Dedifferentiated amniotic fluid mesenchymal stem cell (primary cell): ENCODE measurements at regions not wholly inside any gene's neighbourhood (a gene's known extent, or its start where the extent isn't known, plus 50 kb on each side); places are given as distances from the start of the nearest gene placed in this dataset.
"Not testable (repeated sequence)": the region's sequence is repeated elsewhere in the genome, so short reads cannot be mapped to it uniquely, and the experiment has no call there.

Experiments
- DNase-seq: peaks from one replicate; pipeline ENCODE4 v3.0.0-alpha.2; 2016; ENCODE audit errors: extremely low spot score

DNA sequence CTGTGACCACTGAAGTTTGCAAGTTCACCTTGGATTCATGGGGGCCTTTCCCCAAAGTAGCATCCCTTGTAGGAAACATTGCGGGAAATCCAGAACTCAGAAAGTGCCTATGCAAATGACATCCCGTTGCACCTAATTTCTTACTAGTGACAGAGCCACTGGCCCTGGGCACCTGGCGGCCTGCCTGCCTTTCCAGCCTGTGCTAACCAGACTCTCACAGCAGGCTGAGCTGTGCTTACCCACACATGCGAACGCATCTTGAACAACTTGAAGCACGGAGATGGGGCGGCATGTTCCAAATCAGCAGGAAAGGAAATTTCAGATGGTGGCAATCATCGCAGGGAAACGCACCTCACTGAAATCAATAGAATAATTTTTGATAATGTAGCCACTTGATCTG lies 405.8 kb downstream of the TMEM182 start:
- DNase-seq = no peak

DNA sequence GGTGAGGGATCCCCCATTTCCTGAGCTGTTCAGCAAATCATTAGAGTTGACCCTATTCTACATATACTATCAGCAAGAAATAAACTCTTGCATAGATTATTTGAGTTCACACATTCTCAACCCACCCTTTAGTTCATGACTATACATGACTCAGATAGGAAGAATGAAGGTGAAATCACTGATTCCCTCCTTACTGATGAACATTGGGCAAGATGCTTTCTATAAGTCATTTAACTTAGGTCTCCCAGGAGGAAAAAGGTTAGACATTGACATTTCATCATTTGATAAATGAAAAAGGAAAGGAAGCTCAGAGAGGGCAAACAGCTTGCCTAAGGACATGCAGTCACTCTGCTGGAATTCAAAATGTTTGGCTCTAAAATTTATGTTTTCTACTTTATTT lies 408.0 kb downstream of the TMEM182 start:
- DNase-seq = no peak

DNA sequence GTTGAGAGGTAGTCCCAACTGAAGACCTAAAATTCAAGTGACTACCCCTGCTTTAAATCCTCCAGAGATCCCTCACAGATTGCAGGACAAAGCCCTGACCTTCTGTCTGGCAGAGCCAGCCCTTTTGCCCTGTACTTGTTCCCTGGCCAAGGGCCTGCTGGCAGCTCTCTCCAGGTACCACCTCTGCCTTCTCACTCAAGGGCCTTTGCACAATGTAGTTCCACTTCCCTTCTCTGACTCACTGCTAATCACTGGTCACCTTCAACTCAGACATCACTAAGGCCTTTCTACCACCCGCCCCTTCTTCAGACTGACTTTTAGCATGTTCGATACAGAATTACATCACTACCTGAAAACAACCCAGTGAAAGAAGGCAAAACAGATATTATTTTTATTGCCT lies 411.0 kb downstream of the TMEM182 start:
- no peak for DNase-seq

DNA sequence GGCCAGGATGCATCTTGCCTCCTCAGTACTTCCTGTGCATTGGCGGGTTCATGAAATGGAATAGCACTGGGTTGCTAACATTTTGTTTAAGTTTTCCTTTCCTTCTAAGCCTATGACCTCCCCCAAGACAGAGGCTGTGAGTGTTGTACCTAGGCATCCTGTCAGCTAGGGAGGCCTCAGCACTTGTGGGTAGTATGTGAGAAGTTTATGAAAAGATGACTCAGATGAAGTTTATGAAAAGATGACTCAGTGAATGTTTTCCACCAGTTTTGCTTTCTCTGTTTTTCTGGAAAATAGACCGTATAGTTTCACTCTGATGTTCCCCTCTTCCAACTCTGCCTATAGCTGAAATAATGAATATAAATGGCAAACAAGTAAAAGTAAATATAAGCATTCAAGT lies 412.9 kb downstream of the TMEM182 start:
- DNase-seq = no peak

DNA sequence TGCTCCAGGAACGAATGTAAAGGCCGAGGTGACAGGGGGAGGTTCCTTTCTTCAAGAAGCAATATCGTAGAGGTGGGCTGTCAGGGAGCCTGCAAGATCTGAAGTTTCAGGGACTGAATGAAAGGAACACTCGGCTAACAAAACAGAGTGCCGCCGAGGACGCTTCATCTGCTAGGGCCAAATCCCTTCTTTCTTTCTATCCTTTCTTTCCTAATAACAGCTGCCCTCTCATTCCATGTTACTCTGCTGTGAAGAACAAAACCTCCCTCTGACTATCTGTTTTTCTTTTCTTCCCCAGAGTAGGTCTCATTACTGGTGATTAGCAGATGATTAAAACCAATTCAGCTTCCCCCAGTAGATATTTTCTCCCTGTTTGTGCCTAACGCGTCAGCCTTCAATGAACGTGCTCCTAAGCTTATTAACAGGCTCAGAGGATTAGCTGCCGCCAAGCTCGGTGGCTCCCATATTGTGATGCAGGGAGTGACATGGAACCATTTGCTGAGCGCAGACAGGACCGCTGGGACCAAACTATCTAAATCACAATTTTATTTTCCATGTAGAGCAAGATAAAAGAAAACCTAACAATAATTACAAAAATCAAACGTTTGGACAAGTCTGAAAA lies 414.6 kb downstream of the TMEM182 start:
- no peak for DNase-seq

DNA sequence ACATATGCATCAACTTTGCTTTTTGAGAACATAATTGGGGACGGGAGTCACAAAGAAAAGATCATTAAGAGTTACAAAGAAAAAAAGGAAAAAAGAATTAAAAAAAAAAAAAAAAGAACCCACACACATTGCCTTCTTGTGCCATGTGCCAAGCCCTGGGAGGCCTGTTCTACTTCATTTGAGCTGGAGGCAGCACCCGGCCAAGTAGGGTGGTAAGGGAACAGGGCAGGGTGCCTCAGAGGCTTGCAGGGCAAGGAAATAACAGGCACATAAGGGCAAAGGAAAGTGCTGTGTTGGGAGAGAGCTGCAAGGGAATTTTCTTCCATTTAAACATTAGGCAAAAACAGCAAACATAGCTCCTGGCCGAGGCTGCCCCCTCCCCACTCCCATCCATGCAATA lies 418.0 kb downstream of the TMEM182 start:
- no peak for DNase-seq

DNA sequence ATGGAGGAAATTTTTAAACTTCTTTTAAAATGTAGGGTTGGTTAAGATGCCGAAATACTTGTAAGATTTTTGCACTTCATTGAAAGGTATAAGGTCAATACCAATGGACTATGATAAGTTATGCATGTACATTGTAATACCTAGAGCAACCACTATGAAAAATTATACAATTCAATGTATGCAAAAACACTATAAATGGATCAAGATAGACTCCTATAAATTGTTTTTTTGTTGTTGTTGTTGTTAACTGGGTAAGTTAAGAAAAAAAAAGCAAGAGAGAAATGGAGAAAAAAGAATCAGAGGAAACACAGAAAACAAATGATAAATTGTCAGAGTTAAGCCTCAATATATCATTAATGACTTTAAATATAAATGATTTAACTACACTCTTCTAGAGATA lies 421.2 kb downstream of the TMEM182 start:
- DNase-seq = no peak

DNA sequence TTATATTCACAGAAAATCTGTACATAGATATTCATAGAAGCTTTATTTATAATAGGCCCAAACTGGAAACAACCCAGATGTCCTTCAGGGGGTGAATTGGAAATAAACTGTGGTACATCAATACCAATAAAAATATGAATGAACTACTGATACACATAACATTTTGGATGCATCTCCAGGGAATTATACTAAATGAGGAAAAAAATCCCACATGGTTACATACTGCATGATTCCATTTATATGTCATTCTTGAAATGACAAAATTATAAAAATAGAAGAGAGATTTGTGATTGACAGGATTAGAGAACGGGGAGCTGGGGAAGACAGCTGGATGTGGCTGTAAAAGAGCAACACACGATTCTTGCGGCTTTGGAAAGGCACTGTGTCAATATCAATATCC lies 435.0 kb downstream of the TMEM182 start:
- DNase-seq = no peak

DNA sequence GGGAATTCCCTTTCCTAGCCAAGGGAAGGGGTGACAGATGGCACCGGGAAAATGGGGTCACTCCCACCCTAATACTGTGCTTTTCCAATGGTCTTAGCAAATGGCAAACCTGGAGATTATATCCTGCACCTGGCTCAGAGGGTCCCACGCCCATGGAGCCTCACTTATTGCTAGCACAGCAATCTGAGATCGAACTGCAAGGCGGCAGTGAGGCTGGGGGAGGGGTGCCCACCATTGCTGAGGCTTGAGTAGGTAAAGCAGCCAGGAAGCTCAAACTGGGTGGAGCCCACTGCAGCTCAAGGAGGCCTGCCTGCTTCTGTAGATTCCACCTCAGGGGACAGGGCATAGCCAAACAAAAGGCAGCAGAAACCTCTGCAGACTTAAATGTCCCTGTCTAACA lies 438.9 kb downstream of the TMEM182 start:
- not testable (repeated sequence) for DNase-seq

DNA sequence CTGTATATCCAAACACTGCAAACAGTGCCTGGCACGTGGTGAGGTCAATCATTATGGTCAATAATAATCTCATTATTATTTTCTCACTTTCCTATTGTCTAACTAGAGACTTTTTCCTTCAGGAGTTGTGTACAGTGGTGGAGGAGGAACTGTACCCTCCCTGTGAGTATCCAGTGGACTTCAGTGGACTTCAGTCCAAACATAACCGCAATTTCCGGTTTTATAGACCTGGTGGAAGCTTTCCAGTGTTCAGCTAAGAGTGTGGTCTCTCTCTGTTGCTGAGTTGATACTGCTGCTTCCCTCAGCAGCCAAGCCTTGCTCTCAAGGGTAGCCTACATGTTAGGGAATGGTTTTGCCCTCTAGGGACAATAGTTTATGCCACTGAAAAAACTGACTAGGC lies 447.1 kb downstream of the TMEM182 start:
- no peak for DNase-seq

DNA sequence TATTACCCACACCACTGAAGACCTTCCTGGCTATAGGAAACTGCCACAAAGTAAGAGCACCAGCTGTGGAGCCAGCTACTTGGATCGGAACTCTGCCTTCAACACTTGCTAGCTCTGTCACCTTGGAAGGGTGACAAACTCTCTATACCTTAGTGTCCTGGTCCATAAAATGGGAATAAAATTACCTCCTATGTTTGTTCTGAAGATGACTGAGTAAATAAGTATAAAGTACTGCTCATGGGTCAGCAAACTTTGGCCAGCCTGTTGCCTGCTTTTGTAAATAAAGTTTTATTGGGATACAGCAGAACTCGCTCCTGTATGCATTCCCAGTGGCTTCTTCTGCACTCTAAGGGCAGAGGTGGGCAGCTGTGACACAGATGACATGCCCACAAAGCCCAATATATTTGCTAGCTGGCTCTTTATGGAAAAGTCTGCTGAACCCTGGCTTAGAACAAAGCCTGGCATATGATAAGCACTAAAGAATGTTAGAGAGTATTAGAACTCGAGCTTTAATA lies 451.3 kb downstream of the TMEM182 start:
- no peak for DNase-seq

DNA sequence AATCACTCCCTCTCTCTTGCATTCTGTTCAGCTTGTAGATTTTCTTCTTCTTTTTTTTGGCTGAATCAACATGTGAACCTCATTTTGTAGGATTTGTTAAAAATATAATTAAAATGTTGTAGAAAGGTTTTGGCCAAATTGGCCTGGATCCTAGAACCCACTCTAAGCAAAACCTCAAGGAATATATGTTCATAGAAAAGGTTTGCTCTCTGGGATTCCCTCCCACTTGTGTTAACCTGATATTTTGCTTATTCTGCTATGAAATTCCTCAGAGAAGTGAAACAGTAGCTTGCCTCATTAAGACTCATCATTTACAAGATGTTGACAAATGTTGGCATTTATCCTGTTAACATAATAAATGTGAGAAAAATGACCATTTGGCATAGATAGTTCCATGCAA lies 456.7 kb downstream of the TMEM182 start:
- no peak for DNase-seq

DNA sequence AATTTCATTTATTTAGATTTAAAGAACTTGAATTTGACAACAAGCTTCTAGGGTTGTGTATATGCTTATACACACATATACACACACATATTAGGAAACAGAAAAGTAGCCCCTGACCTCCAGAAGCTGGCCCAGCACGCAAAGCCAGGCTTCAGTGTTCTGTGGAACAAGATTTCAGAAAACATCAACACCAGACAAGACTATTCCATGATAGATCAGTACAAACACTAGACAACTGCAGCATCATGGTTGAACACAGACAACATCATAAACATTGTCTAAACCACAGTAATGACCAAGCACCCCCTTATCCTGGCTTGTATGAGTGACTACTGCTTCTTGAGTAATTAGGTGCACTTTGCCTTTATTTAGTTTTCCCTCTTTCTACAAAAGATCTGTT lies 457.6 kb downstream of the TMEM182 start:
- DNase-seq = no peak

DNA sequence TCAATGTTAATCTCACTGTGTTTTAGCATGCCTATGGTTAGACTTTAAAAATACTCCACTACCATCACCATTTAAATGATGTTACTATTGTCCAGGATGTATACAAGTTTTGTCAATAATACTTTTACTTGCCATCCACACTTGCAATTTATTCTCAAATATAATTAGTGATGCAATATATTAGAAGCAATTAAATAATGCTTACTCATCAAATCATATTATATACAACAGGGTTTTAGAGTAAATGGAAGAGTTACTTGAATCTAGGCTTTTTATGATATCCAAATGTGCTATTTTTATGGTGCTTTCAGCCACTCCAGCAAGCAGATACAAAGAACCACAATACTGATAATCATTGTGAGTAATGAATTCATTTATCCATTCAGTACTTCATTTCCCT lies 461.1 kb downstream of the TMEM182 start:
- DNase-seq = no peak

DNA sequence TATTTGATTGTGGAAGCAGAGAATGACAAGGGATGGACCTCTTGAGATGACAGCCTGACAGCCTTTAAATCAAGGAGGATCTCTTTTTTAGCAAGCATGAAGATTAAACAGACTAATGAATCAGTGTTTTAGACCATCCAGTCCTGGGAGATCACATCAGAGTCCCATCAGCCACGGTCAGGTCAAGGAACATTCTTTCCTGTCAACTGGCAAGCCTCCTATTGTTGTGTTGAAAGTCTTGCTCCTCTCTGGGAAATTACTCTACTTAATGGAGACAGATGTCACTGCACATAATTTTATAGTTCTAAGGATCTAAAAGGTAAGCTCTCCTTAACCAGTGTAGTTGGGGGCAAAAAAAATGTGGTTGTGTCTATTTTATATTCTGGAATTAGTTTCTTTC lies 469.0 kb downstream of the TMEM182 start:
- DNase-seq = no peak

DNA sequence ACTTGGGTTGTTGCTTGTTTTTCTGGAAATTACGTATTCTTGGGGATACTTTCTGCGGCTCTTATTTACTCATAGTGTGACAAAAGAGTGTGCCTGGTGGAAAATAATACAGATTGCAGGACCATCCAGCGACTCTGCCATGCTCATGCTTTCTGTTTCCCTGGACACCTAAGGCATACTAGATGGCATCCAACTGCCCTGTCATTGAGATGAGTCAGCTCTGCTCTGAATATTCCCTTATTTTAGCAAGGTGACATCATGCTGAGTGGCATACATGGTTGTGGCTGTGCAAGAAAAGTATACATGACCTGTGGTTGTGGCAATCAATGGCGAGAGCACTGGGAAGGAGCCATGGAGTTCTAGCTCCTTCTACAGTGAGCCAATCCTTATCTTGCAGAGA lies 471.0 kb downstream of the TMEM182 start:
- no peak for DNase-seq

DNA sequence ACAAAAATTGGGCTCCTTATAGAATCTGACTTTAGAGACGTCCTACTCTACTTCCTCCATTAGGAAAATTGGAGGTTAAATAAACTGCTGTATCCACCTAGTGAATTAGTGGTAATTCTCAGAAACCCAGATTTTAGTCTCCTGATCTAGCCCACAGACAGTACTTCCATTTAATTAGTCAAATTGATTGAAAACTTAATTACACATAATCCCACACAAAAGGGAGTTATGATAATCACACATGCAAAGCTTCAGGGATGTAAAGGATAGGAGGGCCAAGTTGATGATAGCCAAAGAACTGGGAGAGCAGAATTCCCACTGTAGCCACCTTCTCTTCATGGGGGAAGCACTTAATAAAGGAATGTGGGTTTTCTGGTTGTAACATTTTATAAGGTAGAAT lies 471.9 kb downstream of the TMEM182 start:
- no peak for DNase-seq

DNA sequence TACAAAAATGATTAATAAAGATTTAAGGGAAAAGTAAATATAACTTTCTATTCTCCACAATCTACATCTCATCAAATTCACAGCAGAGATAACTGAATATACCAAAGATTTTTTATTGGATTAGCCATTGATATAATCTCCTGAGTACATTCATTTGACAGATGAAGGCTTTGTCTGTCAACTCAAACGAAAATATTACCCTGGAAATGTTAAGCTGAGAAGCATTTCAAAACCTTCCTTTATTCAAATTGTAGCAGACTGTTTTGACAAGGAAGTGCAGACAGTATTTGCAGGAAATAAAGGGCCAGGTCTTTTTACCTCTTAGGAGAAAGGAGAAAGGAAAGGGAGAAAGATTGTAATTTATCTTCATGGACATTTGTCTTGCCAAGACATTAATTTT lies 473.5 kb downstream of the TMEM182 start:
- no peak for DNase-seq

DNA sequence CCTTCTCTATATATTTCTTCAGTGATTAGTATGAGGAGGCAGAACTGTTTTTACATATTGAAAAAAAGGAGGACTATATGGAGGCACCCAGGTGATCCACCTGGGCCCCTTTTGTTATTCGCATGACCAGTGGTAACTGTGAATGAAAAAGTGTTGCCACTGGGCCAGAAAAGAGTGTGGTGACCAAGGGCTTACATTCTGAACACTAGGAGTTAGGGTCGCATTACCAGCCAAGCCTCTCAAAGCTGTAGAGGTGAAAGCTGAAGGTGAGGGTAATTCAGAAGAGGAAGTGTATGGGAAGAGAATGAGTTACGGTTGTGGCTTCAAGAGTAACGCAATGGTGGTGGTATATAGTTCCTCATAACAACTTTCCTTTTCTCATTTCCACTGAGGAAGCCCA lies 487.6 kb downstream of the TMEM182 start:
- DNase-seq = no peak

DNA sequence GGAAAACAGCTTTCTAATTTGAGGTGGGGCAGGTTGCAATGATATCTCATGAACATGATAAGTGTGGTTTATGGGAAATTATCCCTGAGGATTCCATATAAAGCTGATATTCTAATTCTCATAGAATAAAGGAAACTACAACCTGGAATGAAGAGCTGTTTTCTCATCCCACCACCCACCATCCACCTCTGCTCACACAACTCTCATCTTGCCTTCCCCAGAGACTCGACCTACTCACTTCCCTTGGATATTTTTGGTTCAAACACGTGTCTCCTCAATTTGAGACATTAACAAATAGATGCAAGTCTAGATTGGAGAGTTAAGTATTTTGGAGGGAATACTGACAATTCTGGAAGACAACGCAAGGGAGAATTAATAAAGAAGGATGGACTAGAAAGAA lies 490.9 kb downstream of the TMEM182 start:
- no peak for DNase-seq

DNA sequence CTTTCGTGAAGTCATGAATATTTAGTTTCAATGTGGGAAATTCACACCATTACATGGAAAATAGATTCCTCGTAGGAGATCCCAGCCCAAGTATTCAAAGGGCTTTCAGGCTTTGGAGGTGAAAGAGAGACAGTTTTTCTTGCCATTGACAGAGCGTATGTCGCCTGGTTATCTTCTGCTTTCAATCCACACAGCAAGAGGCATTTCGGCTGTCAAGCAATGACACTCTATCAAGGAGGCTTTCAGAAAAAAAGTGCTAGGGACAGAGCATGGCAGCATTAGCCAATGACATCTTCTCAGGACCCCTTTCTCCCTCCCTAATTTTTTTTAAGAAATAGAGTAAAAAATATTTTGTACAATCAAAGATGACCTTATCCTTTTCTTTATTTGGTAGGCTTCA lies 492.8 kb downstream of the TMEM182 start:
- no peak for DNase-seq

DNA sequence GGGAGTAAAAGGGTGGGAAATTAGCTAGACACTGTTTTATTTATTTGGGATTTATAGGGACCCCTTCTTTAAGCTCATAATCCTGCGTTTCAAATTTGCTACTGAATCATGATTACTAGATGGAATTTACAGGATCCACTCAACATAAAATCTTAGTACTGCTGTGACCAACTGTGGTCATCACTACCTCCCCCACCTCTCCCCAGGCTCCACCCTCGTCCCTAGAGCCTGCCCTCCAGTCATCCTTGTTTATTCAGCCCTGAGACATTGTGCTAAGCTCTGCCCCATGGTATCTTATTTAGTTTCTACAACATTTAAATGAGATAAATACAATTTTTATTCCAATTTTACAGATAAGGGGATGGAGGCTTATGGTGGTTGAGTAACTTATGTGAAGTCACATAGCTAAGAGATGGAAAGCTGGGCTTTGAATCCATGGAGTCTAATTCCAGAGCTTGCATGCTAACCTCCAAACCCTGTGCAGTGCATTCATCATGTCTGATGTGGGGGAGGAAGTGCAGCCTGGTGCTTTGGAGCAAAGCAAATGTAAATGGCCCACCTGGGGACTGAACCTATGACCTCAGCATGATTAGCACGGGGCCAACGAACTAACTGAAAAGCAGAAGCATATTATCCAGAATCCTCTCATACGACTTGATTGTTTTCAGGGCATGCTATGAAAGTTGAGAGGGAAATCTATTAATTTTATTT lies 502.4 kb downstream of the TMEM182 start:
- DNase-seq = no peak

DNA sequence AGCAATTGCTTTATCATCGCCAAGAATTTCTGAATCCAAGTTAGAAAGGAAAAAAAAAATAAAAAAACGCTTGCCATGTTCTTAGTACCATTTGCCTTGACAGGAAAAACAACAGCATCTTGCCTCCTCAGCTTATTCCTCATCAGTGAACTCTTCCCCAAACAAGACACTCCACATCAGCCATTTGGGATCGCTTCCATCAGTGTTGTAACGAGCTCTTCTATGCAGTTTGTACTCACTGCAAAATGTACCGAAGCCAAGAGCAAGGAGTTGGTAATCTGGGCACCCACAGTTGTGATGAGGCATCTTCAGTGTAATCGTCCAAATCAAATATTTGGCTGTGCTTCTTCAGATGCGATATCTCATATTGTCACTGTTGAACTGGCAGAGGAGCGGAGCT lies 503.7 kb downstream of the TMEM182 start:
- DNase-seq = no peak
